Stromal cell of bone marrow (primary cell): ENCODE measurements at regions not wholly inside any gene's neighbourhood (a gene's known extent, or its start where the extent isn't known, plus 50 kb on each side); places are given as distances from the start of the nearest gene placed in this dataset.

ENCODE experiments used
- DNase-seq: peaks from one replicate; pipeline ENCODE4 v3.0.0-alpha.2; 2012; ENCODE audit warnings: low read depth

- DNase-seq: no peak
Measured at GRCh38 chrX:39714471-39714870, 383.3 kb downstream of the BCOR start.

DNA sequence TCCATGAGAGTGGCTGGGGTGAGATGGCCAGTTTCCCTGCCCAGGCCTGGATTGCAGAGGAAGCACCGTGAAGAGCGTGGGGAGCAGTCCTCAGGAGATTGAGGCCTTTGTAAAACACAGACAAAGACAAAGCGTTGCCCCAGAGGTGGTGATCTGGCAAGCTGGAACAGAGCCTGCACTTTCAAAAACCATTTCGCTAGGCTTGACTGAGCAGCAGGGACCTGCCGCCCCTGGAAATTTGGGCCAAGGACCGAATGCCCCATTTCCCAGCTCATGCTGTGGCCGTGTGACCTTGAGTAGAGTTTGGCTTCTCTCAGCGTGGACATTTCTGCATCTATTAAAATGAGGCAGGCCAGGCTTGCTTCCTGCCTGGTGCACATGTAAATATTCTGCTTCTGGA, 381.4 kb downstream of the BCOR start:
- DNase-seq: no peak

DNA sequence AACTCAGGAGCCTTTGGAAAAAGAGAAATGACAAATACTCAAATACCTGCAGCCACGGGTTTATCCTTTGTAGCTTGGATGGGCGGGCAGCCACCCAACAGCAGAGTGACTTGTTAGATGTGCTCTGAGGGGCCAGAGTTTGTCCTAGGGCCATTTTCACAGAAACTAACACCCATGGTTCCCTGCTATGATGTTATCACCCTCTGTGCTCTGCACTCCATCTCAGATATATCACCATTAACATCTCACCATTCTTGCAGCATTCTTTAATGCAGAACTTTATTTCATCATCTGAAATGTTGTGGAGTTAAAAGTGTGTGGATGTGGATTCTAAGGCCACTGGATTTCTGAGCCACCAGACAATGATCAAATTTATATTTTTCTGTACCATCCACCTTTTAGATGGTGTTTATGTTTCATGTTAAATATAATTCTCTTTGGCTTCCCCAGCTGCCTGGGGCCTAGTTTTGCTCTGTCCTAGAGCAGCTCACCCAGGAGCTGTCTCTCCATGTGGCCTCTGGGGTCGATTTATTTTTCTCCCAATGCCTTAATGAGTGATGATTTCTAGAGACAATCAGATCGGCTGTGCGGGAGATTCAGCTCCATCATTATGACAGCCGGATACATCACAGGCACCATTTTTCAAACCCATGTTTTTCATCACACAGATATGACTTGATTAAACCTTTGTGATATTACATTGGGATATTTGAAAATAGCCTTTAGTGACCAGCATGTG, 380.8 kb downstream of the BCOR start:
- DNase-seq: no peak

DNA sequence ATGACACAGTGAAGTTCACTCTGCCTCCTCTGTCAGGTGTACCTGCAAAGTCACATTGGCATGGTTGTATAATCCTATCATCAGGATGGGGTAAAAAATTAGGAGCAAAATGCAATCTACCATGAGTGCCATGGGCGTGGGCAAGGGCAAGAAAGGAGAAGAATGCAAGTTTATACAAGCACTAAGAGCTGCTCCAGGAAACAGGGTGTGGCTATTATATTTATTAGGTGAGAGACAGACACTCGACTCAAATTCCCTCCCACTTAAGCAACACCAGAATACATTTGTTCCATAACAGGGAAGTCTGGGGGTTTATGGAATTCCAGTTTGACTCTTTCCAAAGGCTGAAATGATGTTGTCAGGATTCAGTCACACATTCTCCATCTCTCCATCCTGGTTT, 378.8 kb downstream of the BCOR start:
- DNase-seq: no peak

DNA sequence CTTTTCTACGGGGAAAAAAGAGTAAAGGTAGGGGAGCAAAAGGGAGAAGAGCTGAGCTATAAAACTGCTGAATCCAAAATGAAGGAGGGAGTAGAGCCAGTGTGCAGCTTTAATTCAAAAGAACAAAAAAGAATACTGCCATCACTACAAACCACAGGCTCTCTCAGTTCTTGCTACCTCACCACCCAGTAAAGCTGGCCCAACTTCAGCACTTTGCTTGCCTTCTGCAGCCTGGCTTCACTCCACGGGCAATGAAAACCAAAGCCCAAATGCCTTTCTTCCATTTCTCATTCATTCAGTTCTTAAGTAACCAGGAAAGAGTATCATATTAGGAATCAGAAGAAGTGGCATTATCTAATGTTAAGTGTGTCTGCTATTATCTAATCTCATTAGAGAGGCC, 376.8 kb downstream of the BCOR start:
- DNase-seq: no peak

- DNase-seq: peak; percentile 56
Measured at GRCh38 chrX:39721566-39722279, 376.0 kb downstream of the BCOR start.

DNA sequence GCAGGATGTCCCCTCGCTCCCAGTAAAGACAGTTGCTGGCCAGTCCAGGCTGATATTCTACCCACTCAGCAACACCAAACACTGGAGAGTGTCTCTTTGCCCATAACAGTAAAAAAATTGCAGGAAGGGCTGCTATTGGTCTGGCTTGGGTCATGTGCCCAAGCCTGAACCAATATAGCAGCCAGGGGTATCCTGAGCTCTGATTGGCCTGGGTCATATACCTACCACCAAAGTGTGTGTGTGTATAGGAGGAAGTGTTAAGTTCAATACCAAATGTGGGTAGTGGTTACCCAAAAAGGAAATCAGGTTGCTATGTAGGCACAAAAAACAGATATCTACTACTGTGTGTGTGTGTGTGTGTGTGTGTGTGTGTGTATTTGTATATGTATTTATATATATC, 373.2 kb downstream of the BCOR start:
- DNase-seq: no peak

GRCh38 chrX:39725114-39725513, 372.6 kb downstream of the BCOR start:
- no peak for DNase-seq

DNA sequence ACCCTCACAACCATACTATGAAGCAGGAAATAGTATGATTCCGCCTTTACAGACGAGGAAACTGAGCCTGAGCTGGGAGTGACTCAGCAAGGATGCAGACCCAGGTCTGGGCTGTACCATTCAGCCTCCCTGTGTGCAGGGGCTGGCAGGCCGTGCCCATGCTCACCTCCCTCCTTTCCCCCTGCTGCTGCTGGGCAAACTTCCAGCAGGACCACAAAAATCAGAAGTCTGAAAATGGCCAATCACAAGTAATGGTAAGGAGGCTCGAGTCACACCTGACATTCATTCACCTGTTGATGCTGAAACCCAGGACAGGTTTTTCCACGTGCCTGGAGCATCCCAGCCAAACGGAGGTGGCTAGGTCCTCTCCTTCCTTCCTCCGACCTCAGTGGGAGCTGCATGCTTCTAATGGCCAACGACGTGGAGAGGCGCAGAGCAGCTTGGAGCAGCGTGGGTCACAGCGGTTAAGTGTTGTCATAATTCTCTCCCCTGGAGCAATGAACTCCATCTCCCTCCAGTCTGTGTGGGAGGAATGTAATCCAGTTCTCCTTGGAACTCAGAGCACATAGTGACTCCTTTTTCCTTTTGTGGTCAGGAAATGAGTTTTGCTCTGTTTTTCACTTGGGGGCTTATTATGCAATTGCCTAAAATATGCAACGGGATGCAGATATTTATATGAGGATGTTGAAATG, 371.7 kb downstream of the BCOR start:
- DNase-seq: peak; percentile 70

- no peak for DNase-seq
Measured at GRCh38 chrX:39726771-39727170, 371.0 kb downstream of the BCOR start.

GRCh38 chrX:39728025-39728424, 369.7 kb downstream of the BCOR start:
- no peak for DNase-seq

DNA sequence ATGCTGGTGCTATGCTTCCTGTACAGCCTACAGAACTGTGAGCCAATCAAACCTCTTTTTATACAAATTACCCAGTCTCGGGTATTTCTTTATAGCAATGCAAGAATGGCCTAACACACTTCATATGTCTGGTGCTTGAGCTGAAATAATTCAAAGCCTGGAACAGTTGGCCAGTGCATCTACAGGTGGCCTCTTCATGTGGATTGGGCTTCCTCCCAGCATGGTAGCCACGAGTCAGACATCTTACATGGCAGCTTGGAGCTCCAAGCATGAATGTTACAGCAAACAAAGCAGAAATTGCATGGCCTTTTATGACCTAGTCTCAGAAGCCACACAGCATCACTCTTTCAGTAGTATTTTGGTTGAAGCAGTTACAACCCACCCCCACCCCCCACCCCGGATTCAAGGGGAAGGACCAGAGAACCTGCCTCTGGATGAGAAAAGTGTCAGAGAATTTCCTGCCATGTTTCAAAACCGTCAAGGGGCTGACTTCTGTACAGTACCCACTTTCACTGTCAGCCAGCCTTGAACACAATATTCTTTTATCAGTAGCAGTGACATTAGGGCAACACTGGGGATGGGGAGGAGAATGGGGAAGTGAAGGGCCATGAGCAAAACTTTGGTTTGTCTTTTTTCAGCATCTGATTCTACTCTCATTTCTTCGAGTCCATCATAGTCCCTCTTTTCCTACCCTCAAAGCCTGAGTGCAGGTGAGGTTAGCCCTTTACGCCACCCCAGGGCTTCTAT, 368.7 kb downstream of the BCOR start:
- DNase-seq: no peak

DNA sequence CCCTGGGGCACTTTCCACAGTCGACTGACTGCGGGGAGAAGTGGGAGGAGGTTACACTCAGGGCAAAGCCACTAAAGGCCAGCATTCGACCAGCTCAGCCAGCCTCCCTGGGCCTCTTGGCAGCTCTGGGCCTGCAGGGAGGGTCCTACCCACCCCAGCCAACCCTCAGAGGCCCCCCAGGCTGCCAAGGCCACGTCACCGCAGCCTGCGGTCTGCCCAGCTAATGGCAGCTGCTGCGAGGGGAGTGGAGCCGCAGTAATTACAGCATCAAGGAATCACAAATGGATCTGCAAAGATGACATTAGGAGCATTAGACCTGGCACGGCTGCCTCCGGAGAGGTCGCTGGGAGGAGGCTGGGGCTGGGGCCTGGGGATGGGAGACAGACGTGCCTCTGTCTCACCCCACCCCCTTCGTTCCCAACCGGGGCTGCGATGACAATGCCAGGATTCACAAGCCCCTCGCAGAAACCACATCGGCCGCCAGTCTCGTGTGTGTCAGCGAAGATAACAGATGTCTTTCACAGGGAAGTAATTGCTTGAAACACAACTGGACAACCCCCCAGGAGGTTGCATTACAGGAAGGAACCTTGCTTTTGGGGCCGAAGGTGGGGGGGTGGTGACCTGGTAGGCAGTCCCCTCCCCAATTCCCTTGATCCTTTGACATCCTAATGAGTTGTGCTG, 367.6 kb downstream of the BCOR start:
- no peak for DNase-seq

DNA sequence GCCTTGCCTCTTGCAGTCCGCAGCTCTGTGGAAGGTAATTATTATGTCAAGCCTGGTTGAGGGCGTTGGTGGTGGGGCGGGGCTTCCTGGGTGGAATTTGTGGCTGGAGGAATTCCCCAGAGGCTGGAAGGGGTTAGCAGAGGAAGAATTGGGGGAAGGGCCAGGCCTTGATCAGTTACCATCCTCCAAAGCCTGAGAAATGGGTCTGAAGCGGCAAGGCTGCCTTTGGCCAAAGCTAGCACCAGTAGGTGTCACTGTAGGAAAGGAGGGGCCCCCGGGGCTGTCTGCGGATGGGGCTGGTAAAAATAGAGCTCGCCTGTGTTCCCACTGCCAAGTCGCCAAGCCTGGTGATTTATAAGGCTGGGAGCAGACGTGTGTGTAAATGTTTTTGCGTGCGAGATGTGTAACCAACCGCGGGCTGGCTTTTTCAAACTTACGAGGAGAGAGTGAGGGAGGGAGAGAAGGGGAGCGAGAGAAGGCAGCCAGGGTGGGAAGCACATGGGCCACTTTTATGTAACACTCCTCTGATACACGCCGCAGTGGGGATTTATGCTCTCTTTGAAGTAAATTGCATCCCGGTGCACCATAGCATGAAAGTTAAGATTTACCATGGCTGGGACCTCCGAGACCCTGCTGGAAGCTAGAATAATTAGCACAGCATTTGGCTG, 367.0 kb downstream of the BCOR start:
- peak; percentile 68 for DNase-seq

DNA sequence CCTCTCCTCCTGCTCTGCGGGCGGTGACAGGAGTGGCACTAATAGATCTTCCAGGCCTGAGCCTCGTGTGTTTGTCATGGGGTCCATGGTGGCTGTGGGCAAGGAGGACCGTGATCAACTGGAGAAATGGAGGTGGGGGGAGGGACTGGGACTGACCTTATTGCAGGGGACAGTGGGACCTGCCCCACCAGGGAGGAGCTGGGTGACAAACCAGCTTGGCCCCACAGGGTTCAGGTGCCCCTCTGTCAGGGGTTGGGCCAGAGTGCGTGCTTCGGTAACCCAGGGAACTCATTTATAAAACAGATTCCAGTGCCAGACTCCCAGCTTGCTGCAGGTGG, 366.5 kb downstream of the BCOR start:
- DNase-seq: no peak

- no peak for DNase-seq
Measured at GRCh38 chrX:39731735-39732134, 366.0 kb downstream of the BCOR start.

DNA sequence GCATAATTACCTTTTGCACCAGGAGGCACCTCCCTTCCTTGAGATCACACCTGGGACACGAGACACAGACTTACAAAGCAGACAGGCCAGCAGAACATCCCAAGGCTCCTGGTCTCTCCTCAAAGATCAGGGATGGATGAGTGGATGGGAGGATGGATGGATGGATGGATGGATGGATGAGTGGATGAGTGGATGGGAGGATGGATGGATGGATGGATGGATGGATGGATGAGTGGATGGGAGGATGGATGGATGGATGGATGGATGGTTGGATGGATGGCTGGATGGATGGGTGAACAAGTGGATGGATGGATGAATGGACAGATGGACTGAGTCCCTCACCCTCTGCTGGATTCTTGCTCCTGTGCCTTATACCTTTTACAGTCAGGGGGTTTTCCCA, 364.0 kb downstream of the BCOR start:
- DNase-seq: no peak

- no peak for DNase-seq
Measured at GRCh38 chrX:39734174-39734776, 363.5 kb downstream of the BCOR start.

DNA sequence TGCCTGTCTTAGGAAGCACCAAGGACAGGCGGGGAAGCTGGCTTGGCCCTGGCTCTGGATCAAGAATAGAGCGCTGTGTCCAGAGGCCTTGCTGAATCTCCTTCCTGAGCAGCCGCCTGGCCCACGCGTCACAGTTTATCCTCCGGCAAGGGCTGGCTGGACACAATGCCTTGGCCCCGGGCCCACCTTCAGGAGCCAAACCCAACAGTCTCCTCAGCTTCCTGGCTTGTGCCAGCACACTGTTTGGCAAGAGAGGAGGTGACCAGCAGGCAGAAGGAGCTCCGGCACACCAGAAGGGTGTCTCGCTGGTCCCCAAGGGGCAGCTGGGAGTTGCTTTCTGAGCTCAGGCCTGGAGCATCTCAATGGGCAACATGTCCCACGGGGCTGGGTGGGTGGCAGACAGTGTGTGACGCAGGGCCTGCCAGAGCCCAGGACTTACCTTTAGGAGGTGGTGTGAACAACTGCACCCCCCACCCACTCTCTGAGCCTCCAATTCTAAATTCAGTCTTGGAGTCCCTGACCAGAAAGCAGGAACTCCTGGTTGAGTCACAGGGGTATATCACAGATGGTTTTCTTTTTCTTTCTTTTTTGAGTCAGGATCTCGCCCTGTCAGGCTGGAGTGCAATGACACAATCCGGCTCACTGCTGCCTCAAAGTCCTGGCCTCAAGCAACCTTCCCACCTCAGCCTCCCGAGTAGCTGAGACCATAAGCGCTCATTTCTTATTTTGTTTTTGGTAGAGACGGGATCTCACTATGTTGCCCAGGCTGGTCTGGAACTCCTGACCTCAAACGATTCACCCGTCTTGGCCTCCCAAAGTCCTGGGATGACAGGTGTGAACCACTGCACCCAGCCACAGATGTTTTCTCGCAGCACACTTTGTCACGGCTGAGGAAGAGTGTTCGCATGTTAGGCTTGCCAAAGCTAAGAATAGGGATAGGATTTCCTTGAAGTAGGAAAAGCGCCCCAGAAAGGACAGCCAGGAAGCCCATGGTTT, 361.2 kb downstream of the BCOR start:
- DNase-seq: peak; percentile 71

GRCh38 chrX:39739585-39739984, 358.2 kb downstream of the BCOR start:
- DNase-seq: no peak
